Activated naive CD8-positive, alpha-beta T cell treated with anti-CD3 and anti-CD28 coated beads, Interleukin-2, amount 10 ng/mL, durations not matched to agents 7 days and 5 days (primary cell): ENCODE measurements at regions not wholly inside any gene's neighbourhood (a gene's known extent, or its start where the extent isn't known, plus 50 kb on each side); places are given as distances from the start of the nearest gene placed in this dataset.

Experiments
- ATAC-seq: fragments of 150-1000 bp; cut with Tn5 transposase; one replicate; pipeline ENCODE4 v1.10.0; 2021; ENCODE audit warnings: low read depth, moderate library complexity
- POLR2A ChIA-PET: fragments of 350-600 bp; sonication (Branson Sonifier 250); formaldehyde crosslinking; loops from one replicate; lab custom pipeline; 2021; ENCODE audit warnings: antibody characterized with exemption; lab: Charles Lee
- DNase-seq: peaks from one replicate; pipeline ENCODE4 v3.0.0; 2021
- H3K27ac Mint-ChIP-seq: one replicate; pipeline ENCODE4 v1.8.0; 2022; ENCODE audit warnings: mild to moderate bottlenecking, mixed read lengths
- H3K27me3 Mint-ChIP-seq: one replicate; pipeline ENCODE4 v1.8.0; 2022; ENCODE audit warnings: mild to moderate bottlenecking, moderate library complexity, mixed read lengths
- H3K36me3 Mint-ChIP-seq: one replicate; pipeline ENCODE4 v1.8.0; 2021; ENCODE audit warnings: mild to moderate bottlenecking, mixed read lengths
- H3K4me1 Mint-ChIP-seq: one replicate; pipeline ENCODE4 v1.8.0; 2021; ENCODE audit warnings: mixed read lengths
- H3K4me3 Mint-ChIP-seq: one replicate; pipeline ENCODE4 v1.8.0; 2022; ENCODE audit warnings: mild to moderate bottlenecking, moderate library complexity, mixed read lengths
- H3K9me3 Mint-ChIP-seq: one replicate; pipeline ENCODE4 v1.8.0; 2021; ENCODE audit warnings: mixed read lengths

DNA sequence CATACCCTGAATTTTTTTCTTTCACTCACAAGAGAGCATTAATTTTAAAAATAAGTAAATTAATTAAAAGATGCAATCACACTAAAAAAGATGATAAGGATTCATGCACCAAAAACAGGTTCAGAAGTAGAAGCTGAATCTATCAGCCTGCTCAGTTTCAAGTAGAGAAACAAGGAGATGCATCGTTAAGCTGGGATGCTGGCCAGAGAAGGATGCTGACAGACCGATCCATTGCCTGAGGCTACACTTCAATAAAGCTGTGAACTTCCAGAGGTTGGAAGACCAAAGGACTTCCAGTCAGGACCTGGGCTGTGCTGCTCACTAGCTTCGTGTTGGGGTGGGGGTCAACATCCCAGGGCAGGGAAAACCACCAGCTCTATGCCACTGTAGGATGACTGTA lies 457.7 kb downstream of the EFNA5 start:
- Mint-ChIP-seq H3K27me3 (no peaks in the 10 kb centered on the region), H3K4me3 (no peak overlapping the region), H3K9me3 (no peaks in the 10 kb centered on the region), H3K4me1 (no peaks in the 10 kb centered on the region), H3K27ac (no peak overlapping the region), H3K36me3 (no peaks in the 10 kb centered on the region)
- DNase-seq (no peak), ATAC-seq (no peak)
- POLR2A ChIA-PET = no interaction called here

DNA sequence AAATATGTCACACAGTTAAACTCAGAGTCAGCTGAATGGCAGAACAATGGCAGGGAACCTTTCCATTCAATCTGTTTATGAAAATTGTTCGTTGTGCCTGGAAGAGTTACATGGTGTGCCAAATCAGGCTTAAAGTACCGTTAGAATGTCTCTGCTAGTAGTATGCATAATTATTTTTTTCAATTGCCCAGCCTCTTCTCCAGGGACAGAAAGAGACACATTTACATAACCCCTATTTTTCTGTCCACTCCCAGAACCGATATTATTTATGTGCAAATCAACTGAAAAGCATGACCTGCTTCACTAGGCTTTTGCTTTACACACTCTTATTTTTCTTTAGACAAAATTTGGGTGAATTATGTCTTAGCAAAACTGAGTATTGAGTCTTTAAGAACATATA lies 459.1 kb downstream of the EFNA5 start:
- H3K27ac Mint-ChIP-seq = no peak overlapping the region
- H3K36me3 Mint-ChIP-seq = no peaks in the 10 kb centered on the region
- no peaks in the 10 kb centered on the region for H3K9me3 Mint-ChIP-seq
- H3K4me1 Mint-ChIP-seq = no peaks in the 10 kb centered on the region
- DNase-seq (no peak), ATAC-seq (no peak)
- POLR2A ChIA-PET = no interaction called here
- no peak overlapping the region for H3K4me3 Mint-ChIP-seq
- H3K27me3 Mint-ChIP-seq = no peaks in the 10 kb centered on the region

DNA sequence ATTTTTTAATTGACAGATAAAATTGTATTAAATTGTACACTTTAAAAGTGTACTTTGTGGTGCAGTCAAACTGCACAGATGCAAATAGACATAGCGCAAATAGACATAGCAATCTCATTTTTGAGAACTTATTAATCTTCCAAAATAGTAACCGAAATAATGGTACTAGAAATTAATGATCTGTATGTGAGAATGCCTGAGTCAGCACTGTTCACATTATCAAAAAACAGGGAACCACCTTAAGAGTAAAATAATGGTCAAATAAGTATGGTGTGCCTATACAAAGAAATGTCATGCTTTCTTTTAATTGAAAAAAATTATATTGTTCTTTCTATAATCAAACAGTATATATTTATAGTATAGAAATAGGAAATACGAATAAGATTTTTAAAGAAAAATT lies 461.9 kb downstream of the EFNA5 start:
- Mint-ChIP-seq H3K4me3 (no peak overlapping the region), H3K27ac (no peak overlapping the region), H3K36me3 (no peaks in the 10 kb centered on the region), H3K9me3 (no peaks in the 10 kb centered on the region), H3K4me1 (no peaks in the 10 kb centered on the region), H3K27me3 (no peaks in the 10 kb centered on the region)
- ATAC-seq (no peak), DNase-seq (no peak)
- POLR2A ChIA-PET = no interaction called here

DNA sequence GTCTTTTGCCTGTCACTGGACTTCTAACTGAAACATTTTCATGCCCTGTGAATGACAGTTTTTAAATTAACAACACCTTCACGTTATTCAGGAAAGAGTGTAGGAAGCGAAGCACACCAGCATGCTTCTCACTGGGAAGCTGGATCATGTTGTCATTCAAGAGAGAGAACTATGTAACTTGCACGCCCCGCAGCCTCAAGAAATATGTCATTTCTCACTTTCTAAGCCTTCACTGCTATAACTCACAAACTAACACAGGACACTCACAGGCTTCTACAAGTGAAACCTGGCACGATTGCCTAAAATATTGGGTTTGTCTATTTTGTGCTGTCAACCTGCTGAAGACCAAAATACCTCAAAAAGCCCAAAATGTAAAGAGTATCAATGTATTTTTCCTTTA lies 466.3 kb downstream of the EFNA5 start:
- no peak overlapping the region for H3K27ac Mint-ChIP-seq
- DNase-seq = no peak
- ATAC-seq = no peak
- H3K36me3 Mint-ChIP-seq = no peaks in the 10 kb centered on the region
- POLR2A ChIA-PET = no interaction called here
- H3K9me3 Mint-ChIP-seq = no peaks in the 10 kb centered on the region
- H3K4me1 Mint-ChIP-seq = no peaks in the 10 kb centered on the region
- H3K4me3 Mint-ChIP-seq = no peak overlapping the region
- no peaks in the 10 kb centered on the region for H3K27me3 Mint-ChIP-seq

DNA sequence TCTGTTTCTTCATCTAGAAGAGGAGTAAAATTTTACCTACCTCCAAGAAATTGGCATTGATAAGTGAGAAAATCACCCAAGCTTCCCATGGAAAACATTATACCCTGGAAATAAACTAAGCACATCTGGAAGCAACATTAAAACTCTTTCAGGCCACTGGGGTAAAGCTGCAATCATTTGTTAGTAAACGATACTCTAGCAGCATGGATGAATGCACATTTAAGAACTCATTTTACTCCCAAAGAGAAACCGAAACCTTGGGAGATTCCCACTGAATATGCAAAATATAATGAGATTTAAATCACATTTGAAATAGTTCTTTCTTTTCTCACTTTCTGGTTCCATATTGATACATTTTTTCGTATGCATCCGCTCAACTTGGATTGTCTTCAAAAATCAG lies 467.5 kb downstream of the EFNA5 start:
- H3K27ac Mint-ChIP-seq = no peak overlapping the region
- H3K4me3 Mint-ChIP-seq = no peak overlapping the region
- no peaks in the 10 kb centered on the region for H3K9me3 Mint-ChIP-seq

GRCh38 chr5:107199756-107200155 lies 471.0 kb downstream of the EFNA5 start:
- no peaks in the 10 kb centered on the region for H3K27me3 Mint-ChIP-seq
- POLR2A ChIA-PET = no interaction called here
- no peaks in the 10 kb centered on the region for H3K4me1 Mint-ChIP-seq
- H3K36me3 Mint-ChIP-seq = no peaks in the 10 kb centered on the region
- no peak overlapping the region for H3K27ac Mint-ChIP-seq
- DNase-seq (no peak), ATAC-seq (no peak)
- no peak overlapping the region for H3K4me3 Mint-ChIP-seq
- peaks cover 2% of the 10 kb centered on the region for H3K9me3 Mint-ChIP-seq

More for the DNA sequence above, 467.5 kb downstream of the EFNA5 start:
- DNase-seq (no peak), ATAC-seq (no peak)
- Mint-ChIP-seq H3K36me3 (no peaks in the 10 kb centered on the region), H3K27me3 (no peaks in the 10 kb centered on the region), H3K4me1 (no peaks in the 10 kb centered on the region)
- POLR2A ChIA-PET = no interaction called here

DNA sequence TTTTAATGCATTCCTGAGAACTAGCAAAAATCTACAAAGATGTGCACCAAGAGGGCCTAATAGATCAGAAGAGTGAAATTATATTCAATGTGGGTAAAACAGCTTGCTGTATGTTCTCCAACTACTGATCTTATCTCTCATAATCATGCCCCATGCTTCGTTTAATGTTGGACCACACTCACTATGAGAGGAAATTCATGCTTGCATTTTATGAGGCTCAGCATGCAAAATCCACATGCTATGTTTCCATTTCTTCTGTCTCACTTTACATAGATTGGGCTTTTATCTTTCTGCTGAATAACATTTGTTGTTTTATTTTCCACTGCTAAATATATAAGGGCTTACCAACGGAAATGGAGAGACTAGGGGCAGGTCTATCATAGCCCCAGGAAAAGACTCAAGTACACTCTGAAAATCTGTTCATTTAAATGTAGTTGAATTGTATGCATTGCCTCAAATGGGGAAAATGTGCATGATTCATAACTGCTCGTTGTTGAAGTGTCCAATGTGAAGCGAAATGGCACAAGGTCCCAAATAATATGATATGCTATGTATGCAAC lies 474.2 kb downstream of the EFNA5 start:
- Mint-ChIP-seq H3K36me3 (no peaks in the 10 kb centered on the region), H3K9me3 (peaks cover 5% of the 10 kb centered on the region), H3K27me3 (no peaks in the 10 kb centered on the region), H3K4me3 (no peak overlapping the region), H3K27ac (no peak overlapping the region), H3K4me1 (no peaks in the 10 kb centered on the region)
- DNase-seq (no peak), ATAC-seq (no peak)
- POLR2A ChIA-PET = no interaction called here

DNA sequence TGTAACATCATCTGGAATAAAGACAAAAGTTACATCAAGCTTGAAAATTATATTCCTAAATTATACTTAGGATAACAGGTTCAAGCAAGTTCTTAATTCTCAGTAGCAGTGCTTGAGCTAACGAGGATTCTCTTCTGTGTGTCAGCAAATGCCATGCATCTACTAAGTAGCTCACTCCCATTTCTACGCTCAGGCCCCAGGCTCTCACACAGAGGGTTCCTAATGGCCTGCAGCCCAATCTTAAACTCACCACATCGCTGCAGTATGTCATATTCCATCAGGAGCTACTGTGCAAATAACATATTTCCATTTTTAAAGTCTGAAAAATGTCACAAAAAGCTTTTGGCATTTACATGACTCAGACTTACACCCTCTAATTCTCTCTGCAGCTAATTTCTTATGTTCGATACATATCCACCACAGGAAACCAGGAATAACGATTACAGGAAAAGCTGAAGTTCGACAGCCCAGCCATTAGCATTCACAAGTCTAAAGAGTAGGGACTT lies 474.8 kb downstream of the EFNA5 start:
- H3K4me3 Mint-ChIP-seq = no peak overlapping the region
- H3K36me3 Mint-ChIP-seq = no peaks in the 10 kb centered on the region
- ATAC-seq (no peak), DNase-seq (no peak)
- no peak overlapping the region for H3K27ac Mint-ChIP-seq
- POLR2A ChIA-PET = no interaction called here
- peaks cover 5% of the 10 kb centered on the region for H3K9me3 Mint-ChIP-seq
- H3K27me3 Mint-ChIP-seq = no peaks in the 10 kb centered on the region
- no peaks in the 10 kb centered on the region for H3K4me1 Mint-ChIP-seq

DNA sequence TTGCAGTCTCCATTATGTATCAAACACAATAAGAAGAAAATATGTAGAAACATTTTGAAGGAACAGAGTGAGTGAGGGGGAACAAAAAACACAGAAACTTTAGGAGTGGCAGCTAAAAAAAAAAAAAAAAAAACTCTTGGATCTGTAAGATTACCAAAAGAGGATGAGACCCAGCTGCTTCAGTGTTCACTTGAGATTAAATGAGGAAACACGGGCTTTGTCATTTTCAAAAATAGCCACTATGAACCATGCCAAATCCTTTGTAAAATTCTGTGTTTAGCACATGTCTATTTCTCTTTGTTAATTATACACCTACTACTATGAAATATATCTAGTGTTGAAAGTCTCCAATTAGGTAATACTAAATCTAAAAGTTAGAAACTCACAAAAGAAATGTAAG lies 485.9 kb downstream of the EFNA5 start:
- ATAC-seq (no peak), DNase-seq (no peak)
- no peak overlapping the region for H3K4me3 Mint-ChIP-seq
- H3K27ac Mint-ChIP-seq = no peak overlapping the region
- H3K9me3 Mint-ChIP-seq = no peaks in the 10 kb centered on the region
- POLR2A ChIA-PET = no interaction called here
- H3K36me3 Mint-ChIP-seq = no peaks in the 10 kb centered on the region
- H3K4me1 Mint-ChIP-seq = no peaks in the 10 kb centered on the region
- H3K27me3 Mint-ChIP-seq = no peaks in the 10 kb centered on the region

DNA sequence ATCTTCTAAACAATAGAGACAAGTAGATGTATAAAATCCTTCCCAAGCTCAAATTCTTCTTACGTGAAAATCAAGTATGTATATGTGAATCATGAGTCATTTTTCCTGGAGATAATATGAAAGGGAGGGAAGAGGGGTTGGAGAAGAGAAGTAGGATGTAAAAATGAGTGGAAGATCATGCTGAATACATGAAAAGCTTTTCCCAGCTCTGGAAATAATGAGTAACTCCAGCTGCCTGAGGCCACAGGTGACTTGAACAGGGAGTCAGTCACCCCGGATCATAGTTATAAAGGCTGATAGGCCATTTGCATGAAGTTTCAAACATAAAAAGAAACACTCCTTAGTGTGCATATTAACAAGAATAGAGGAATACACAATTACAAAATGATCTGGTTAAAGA lies 486.7 kb downstream of the EFNA5 start:
- Mint-ChIP-seq H3K27me3 (no peaks in the 10 kb centered on the region), H3K36me3 (no peaks in the 10 kb centered on the region), H3K9me3 (no peaks in the 10 kb centered on the region), H3K4me3 (no peak overlapping the region), H3K27ac (no peak overlapping the region), H3K4me1 (no peaks in the 10 kb centered on the region)
- no peak for DNase-seq
- ATAC-seq = no peak
- POLR2A ChIA-PET = no interaction called here

- no peak overlapping the region for H3K4me3 Mint-ChIP-seq
- peaks cover 2% of the 10 kb centered on the region for H3K27me3 Mint-ChIP-seq
- H3K4me1 Mint-ChIP-seq = no peaks in the 10 kb centered on the region
- POLR2A ChIA-PET = no interaction called here
- DNase-seq = no peak
- no peak overlapping the region for H3K27ac Mint-ChIP-seq
- H3K9me3 Mint-ChIP-seq = peaks cover 5% of the 10 kb centered on the region
- ATAC-seq = no peak
- no peaks in the 10 kb centered on the region for H3K36me3 Mint-ChIP-seq
Measured at GRCh38 chr5:107170620-107171019, 500.1 kb downstream of the EFNA5 start.

GRCh38 chr5:107169867-107170266 lies 500.9 kb downstream of the EFNA5 start:
- no peak for ATAC-seq
- POLR2A ChIA-PET = no interaction called here
- Mint-ChIP-seq H3K9me3 (peaks cover 5% of the 10 kb centered on the region), H3K4me3 (no peak overlapping the region), H3K27ac (no peak overlapping the region), H3K36me3 (no peaks in the 10 kb centered on the region), H3K27me3 (peaks cover 2% of the 10 kb centered on the region), H3K4me1 (no peaks in the 10 kb centered on the region)
- no peak for DNase-seq

DNA sequence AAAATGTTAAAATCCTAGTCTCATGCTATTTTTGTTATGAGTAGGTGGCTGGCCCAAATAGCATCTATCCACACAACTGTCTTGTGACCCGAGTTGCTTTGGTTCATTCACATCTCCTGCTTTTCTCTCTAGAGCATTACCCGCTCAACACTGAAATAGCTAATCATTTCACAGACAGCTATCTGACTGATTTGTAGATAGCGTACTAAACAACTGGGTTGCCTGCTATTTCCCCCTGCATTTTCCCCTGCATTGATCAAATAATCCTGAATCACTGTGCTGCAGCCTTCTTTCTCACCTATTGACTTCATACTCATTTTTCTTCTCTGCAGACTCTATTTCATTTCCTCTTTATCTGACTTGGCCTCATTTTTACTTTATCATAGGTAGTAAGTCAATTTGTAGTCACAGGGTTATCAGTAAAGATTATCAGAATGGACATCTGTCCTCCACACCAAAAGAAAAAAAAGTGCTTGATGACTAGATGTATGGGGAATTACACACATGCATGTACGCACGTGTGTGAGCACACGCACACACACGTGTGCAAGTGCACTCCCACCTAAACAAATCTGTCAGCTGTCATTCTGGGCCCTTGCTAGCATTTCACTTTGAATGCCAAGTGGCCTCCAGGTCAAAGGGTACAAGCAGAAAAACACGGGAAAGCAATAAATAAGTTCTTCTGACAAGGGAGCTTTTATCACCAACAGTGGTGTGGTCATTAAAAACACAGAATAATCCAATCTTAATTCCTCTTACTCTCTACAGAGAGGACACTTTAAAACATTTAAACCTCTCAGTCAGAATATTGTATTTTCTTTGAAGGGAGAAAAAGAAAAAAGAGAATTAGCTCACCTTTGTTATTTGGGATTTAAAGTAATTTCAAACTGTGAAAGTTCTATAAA lies 501.6 kb downstream of the EFNA5 start:
- no peaks in the 10 kb centered on the region for H3K36me3 Mint-ChIP-seq
- no peak for DNase-seq
- H3K4me1 Mint-ChIP-seq = no peaks in the 10 kb centered on the region
- no peak overlapping the region for H3K27ac Mint-ChIP-seq
- H3K27me3 Mint-ChIP-seq = no peaks in the 10 kb centered on the region
- no peak overlapping the region for H3K4me3 Mint-ChIP-seq
- H3K9me3 Mint-ChIP-seq = peaks cover 5% of the 10 kb centered on the region
- no peak for ATAC-seq
- POLR2A ChIA-PET = no interaction called here

GRCh38 chr5:107168086-107168485 lies 502.7 kb downstream of the EFNA5 start:
- DNase-seq (no peak), ATAC-seq (no peak)
- Mint-ChIP-seq H3K36me3 (no peaks in the 10 kb centered on the region), H3K27me3 (no peaks in the 10 kb centered on the region), H3K4me1 (no peaks in the 10 kb centered on the region), H3K9me3 (peaks cover 7% of the 10 kb centered on the region), H3K27ac (no peak overlapping the region), H3K4me3 (no peak overlapping the region)
- POLR2A ChIA-PET = no interaction called here
